Activated T-helper 1 cell treated with anti-CD3 and anti-CD28 coated beads, Interleukin-12 subunit alpha, Interleukin-12 subunit beta, Interleukin-2, Interleukin-4 antibody, amounts not matched to agents 30 ng/mL and 10 ng/mL and 1 ng/mL, durations not matched to agents 14 hours and 24 hours and 36 hours (primary cell): ENCODE measurements at regions not wholly inside any gene's neighbourhood (a gene's known extent, or its start where the extent isn't known, plus 50 kb on each side); places are given as distances from the start of the nearest gene placed in this dataset.

Source experiments
- DNase-seq: peaks from one replicate; pipeline ENCODE4 v3.0.0; 2021; ENCODE audit warnings: low spot score
- H3K27ac Mint-ChIP-seq: one replicate; pipeline ENCODE4 v1.8.0; 2021; ENCODE audit warnings: mild to moderate bottlenecking, mixed read lengths
- H3K27me3 Mint-ChIP-seq: one replicate; pipeline ENCODE4 v1.8.0; 2022; ENCODE audit warnings: mild to moderate bottlenecking, moderate library complexity, mixed read lengths; ENCODE audit not compliant: insufficient read depth
- H3K36me3 Mint-ChIP-seq: one replicate; pipeline ENCODE4 v1.8.0; 2021; ENCODE audit warnings: low read depth, mixed read lengths
- H3K4me1 Mint-ChIP-seq: one replicate; pipeline ENCODE4 v1.8.0; 2021; ENCODE audit warnings: low read depth, mixed read lengths
- H3K4me3 Mint-ChIP-seq: one replicate; pipeline ENCODE4 v1.8.0; 2021; ENCODE audit warnings: mild to moderate bottlenecking, moderate library complexity, mixed read lengths
- H3K9me3 Mint-ChIP-seq: one replicate; pipeline ENCODE4 v1.8.0; 2021; ENCODE audit warnings: mixed read lengths
- intact Hi-C: fragments of 100-400 bp; cut with micrococcal nuclease; formaldehyde crosslinking; loops from one replicate; pipeline ENCODE4 v1.15.1; 2024

GRCh38 chr6:76707630-76708029, 635.2 kb upstream of the IMPG1 start:
- Mint-ChIP-seq H3K4me1 (no peaks in the 10 kb centered on the region), H3K27ac (no peak overlapping the region), H3K4me3 (no peak overlapping the region), H3K9me3 (peaks cover 2% of the 10 kb centered on the region), H3K27me3 (no peaks in the 10 kb centered on the region), H3K36me3 (no peaks in the 10 kb centered on the region)
- DNase-seq, result no peak
- intact Hi-C loops, result no loop called here

GRCh38 chr6:76706631-76707030, 634.2 kb upstream of the IMPG1 start:
- no peak for DNase-seq
- peaks cover 6% of the 10 kb centered on the region for H3K9me3 Mint-ChIP-seq
- H3K4me3 Mint-ChIP-seq, result no peak overlapping the region
- no peak overlapping the region for H3K27ac Mint-ChIP-seq
- no peaks in the 10 kb centered on the region for H3K27me3 Mint-ChIP-seq
- H3K36me3 Mint-ChIP-seq, result no peaks in the 10 kb centered on the region
- intact Hi-C loops, result no loop called here
- no peaks in the 10 kb centered on the region for H3K4me1 Mint-ChIP-seq

DNA sequence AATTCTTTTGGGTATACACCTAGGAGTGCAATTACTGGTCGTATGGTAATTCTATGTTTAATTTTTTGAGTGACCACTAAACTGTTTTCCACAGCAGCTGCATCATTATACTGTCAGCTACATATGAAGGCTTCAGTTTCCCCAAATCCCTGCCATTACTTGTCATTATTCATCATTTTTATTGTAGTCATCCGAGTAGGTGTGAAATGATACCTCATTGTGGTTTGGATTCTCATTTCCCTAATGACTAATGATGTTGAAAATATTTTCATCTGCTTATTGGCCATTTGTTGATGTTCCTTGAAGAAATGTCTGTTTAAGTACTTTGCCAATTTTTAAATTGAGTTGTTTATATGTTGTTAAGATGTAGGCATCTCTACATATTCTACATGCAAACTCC, 633.6 kb upstream of the IMPG1 start:
- Mint-ChIP-seq H3K36me3 (no peaks in the 10 kb centered on the region), H3K27ac (no peak overlapping the region), H3K27me3 (no peaks in the 10 kb centered on the region), H3K4me3 (no peak overlapping the region), H3K9me3 (peaks cover 6% of the 10 kb centered on the region), H3K4me1 (no peaks in the 10 kb centered on the region)
- intact Hi-C loops, result no loop called here
- DNase-seq, result no peak

- Mint-ChIP-seq H3K36me3 (no peaks in the 10 kb centered on the region), H3K4me3 (no peak overlapping the region), H3K9me3 (peaks cover 6% of the 10 kb centered on the region), H3K27me3 (no peaks in the 10 kb centered on the region), H3K27ac (no peak overlapping the region), H3K4me1 (no peaks in the 10 kb centered on the region)
- intact Hi-C loops, result no loop called here
- DNase-seq, result no peak
Observed at GRCh38 chr6:76703786-76704185, 631.3 kb upstream of the IMPG1 start.

DNA sequence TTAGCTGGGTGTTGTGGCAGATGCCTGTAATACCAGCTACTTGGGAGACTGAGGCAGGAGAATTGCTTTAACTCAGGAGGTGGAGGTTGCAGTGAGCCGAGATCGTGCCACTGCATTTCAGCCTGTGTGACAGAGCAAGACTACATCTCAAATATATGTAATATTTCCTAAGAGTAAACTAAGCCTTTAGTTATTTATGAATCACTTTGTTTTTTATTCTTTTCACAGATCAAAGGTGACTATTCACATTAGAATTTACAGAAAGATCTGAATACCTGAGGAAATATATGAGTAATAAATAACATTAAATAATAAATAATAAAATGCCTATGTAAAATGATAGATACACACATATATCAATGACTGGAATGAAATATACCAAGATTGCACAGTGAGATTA, 630.8 kb upstream of the IMPG1 start:
- Mint-ChIP-seq H3K36me3 (no peaks in the 10 kb centered on the region), H3K27me3 (no peaks in the 10 kb centered on the region), H3K4me3 (no peak overlapping the region), H3K9me3 (peaks cover 6% of the 10 kb centered on the region), H3K4me1 (no peaks in the 10 kb centered on the region), H3K27ac (no peak overlapping the region)
- DNase-seq, result no peak
- intact Hi-C loops, result no loop called here

- Mint-ChIP-seq H3K9me3 (peaks cover 6% of the 10 kb centered on the region), H3K4me3 (no peak overlapping the region), H3K27ac (no peak overlapping the region), H3K4me1 (no peaks in the 10 kb centered on the region), H3K36me3 (no peaks in the 10 kb centered on the region), H3K27me3 (no peaks in the 10 kb centered on the region)
- no peak for DNase-seq
- intact Hi-C loops, result no loop called here
Observed at GRCh38 chr6:76702187-76702586, 629.7 kb upstream of the IMPG1 start.

- Mint-ChIP-seq H3K27me3 (no peaks in the 10 kb centered on the region), H3K36me3 (no peaks in the 10 kb centered on the region), H3K27ac (no peak overlapping the region), H3K4me3 (no peak overlapping the region), H3K9me3 (peaks cover 6% of the 10 kb centered on the region), H3K4me1 (no peaks in the 10 kb centered on the region)
- intact Hi-C loops, result no loop called here
- no peak for DNase-seq
Observed at GRCh38 chr6:76701610-76702009, 629.1 kb upstream of the IMPG1 start.

- intact Hi-C loops, result no loop called here
- Mint-ChIP-seq H3K4me1 (no peaks in the 10 kb centered on the region), H3K4me3 (no peak overlapping the region), H3K36me3 (no peaks in the 10 kb centered on the region), H3K27ac (no peak overlapping the region), H3K9me3 (peaks cover 4% of the 10 kb centered on the region), H3K27me3 (no peaks in the 10 kb centered on the region)
- no peak for DNase-seq
Observed at GRCh38 chr6:76697585-76697984, 625.1 kb upstream of the IMPG1 start.

GRCh38 chr6:76694795-76695194, 622.3 kb upstream of the IMPG1 start:
- no peaks in the 10 kb centered on the region for H3K36me3 Mint-ChIP-seq
- intact Hi-C loops, result no loop called here
- H3K4me1 Mint-ChIP-seq, result no peaks in the 10 kb centered on the region
- DNase-seq, result no peak
- no peak overlapping the region for H3K27ac Mint-ChIP-seq
- no peaks in the 10 kb centered on the region for H3K27me3 Mint-ChIP-seq
- no peaks in the 10 kb centered on the region for H3K9me3 Mint-ChIP-seq
- H3K4me3 Mint-ChIP-seq, result no peak overlapping the region

DNA sequence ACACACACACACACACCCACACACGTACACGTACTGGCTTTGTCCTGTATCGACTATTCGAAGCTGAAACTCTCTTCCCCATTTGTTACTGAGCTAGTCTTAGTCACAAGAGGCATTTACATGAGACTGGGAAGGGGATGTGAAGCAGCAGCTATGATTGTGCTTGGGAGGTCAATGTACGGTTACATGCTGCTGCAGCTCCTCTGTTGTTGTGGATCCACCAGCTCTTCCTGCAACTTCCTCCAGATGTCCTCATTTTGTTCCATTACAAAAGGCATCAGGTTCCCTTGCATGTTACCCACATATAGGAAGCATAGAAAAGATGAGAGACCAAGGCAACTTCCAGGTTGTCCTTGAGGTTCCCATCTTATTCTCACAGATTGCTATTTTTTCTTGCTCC, 612.4 kb upstream of the IMPG1 start:
- no peaks in the 10 kb centered on the region for H3K4me1 Mint-ChIP-seq
- no peak overlapping the region for H3K4me3 Mint-ChIP-seq
- DNase-seq, result no peak
- peaks cover 22% of the 10 kb centered on the region for H3K9me3 Mint-ChIP-seq
- no peak overlapping the region for H3K27ac Mint-ChIP-seq
- no peaks in the 10 kb centered on the region for H3K27me3 Mint-ChIP-seq
- H3K36me3 Mint-ChIP-seq, result no peaks in the 10 kb centered on the region
- intact Hi-C loops, result no loop called here

DNA sequence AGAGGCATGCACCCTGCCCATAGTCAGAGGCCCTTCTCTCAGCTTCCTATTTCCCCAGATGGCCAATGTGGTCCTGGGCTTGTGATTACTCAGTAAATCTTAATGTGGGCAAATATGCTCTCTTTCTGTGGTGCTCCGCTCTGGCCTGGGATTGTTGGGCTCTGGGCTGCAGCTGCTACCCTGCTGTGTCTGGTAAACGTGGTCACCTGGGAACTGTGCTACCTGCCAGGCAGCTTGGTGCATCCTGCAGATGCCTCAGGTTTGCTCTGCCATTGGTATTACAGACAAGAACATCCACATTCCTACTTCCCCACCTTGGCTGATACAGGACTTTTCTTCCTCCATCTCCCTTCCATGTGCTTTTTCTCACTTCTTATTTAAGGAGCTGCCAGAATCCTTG, 611.5 kb upstream of the IMPG1 start:
- no peaks in the 10 kb centered on the region for H3K4me1 Mint-ChIP-seq

DNA sequence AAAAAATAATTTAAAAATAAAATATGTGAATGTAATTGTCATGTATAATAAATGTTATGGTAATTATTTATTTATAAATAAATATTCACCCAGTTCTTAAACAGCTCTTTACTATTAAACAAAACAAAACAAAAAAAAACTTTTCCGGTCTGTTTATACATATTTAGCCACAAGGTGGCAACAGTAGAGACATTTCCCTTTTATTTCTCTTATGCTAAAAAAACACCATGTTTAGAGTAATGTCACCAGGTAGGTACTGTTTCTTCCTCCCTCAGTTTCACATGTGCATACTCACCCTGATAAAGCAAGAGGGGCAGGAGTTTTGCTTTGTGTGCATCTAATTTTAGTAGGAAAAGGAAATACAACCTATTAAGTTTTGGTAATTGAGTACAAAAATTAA, 610.4 kb upstream of the IMPG1 start:
- H3K36me3 Mint-ChIP-seq, result no peaks in the 10 kb centered on the region
- H3K4me1 Mint-ChIP-seq, result no peaks in the 10 kb centered on the region
- intact Hi-C loops, result no loop called here
- H3K27me3 Mint-ChIP-seq, result no peaks in the 10 kb centered on the region
- no peak overlapping the region for H3K27ac Mint-ChIP-seq
- peaks cover 7% of the 10 kb centered on the region for H3K9me3 Mint-ChIP-seq
- DNase-seq, result no peak
- no peak overlapping the region for H3K4me3 Mint-ChIP-seq

More for the DNA sequence above, 611.5 kb upstream of the IMPG1 start:
- H3K27ac Mint-ChIP-seq, result no peak overlapping the region
- DNase-seq, result no peak
- peaks cover 15% of the 10 kb centered on the region for H3K9me3 Mint-ChIP-seq
- intact Hi-C loops, result no loop called here
- H3K4me3 Mint-ChIP-seq, result no peak overlapping the region
- no peaks in the 10 kb centered on the region for H3K36me3 Mint-ChIP-seq
- no peaks in the 10 kb centered on the region for H3K27me3 Mint-ChIP-seq

- intact Hi-C loops, result no loop called here
- Mint-ChIP-seq H3K27ac (no peak overlapping the region), H3K27me3 (no peaks in the 10 kb centered on the region), H3K4me3 (no peak overlapping the region), H3K4me1 (no peaks in the 10 kb centered on the region), H3K36me3 (no peaks in the 10 kb centered on the region), H3K9me3 (no peaks in the 10 kb centered on the region)
- DNase-seq, result no peak
Observed at GRCh38 chr6:76681781-76682180, 609.3 kb upstream of the IMPG1 start.

DNA sequence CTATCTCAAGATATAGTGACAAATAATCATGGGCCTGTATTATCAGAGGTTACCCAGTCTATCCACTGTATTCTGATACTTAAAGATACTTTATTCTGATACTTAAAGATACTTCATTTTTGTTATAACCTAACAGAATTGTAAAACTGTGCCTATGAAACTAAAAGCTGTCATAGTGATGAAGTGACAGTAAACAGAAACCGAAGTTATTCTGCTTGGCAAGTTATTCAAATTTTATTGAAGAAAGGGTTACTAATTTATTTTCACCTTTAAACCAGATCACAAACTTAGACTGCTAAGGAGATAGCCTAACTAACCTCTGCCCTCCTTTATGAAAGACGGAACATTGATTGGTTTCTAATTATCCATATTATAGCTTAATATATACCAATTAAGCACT, 604.6 kb upstream of the IMPG1 start:
- no peak for DNase-seq
- Mint-ChIP-seq H3K36me3 (no peaks in the 10 kb centered on the region), H3K4me1 (no peaks in the 10 kb centered on the region), H3K9me3 (no peaks in the 10 kb centered on the region), H3K4me3 (no peak overlapping the region), H3K27ac (no peak overlapping the region), H3K27me3 (no peaks in the 10 kb centered on the region)
- intact Hi-C loops, result no loop called here
